Chondrocyte (in vitro differentiated cells): ENCODE measurements at regions not wholly inside any gene's neighbourhood (a gene's known extent, or its start where the extent isn't known, plus 50 kb on each side); places are given as distances from the start of the nearest gene placed in this dataset.

ENCODE experiments used
- DNase-seq: peaks from one replicate; pipeline ENCODE4 v3.0.0; 2021; ENCODE audit warnings: mixed read lengths, low spot score
- H3K27ac Mint-ChIP-seq: one replicate; pipeline ENCODE4 v1.8.0; 2021; ENCODE audit warnings: mild to moderate bottlenecking, moderate library complexity, mixed read lengths; ENCODE audit not compliant: unreplicated experiment
- H3K27me3 Mint-ChIP-seq: 2 replicates; pipeline ENCODE4 v1.8.0; 2021; ENCODE audit warnings: low read depth, mixed read lengths
- H3K36me3 Mint-ChIP-seq: 2 replicates; pipeline ENCODE4 v1.8.0; 2021; ENCODE audit warnings: low read depth, mixed read lengths
- H3K4me1 Mint-ChIP-seq: 2 replicates; pipeline ENCODE4 v1.8.0; 2021; ENCODE audit warnings: low read depth, mild to moderate bottlenecking, mixed read lengths
- H3K4me3 Mint-ChIP-seq: one replicate; pipeline ENCODE4 v1.8.0; 2021; ENCODE audit warnings: mild to moderate bottlenecking, moderate library complexity, mixed read lengths; ENCODE audit not compliant: unreplicated experiment
- H3K9me3 Mint-ChIP-seq: 2 replicates; pipeline ENCODE4 v1.8.0; 2021; ENCODE audit warnings: low read depth, mixed read lengths
- TF ChIP-seq, protein P1 (sequence below): fragments of 200-600 bp; sonication (generic); IDR thresholded peaks from 2 replicates; pipeline ENCODE4 v1.5.0; 2021; ENCODE audit warnings: antibody characterized with exemption, mild to moderate bottlenecking, moderate library complexity

GRCh38 chr3:101150504-101150903 is 157.3 kb upstream of the ABI3BP start:
- no peak for DNase-seq
- Mint-ChIP-seq H3K9me3 (peaks cover 5% of the 10 kb centered on the region), H3K4me1 (peaks cover 4% of the 10 kb centered on the region), H3K4me3 (no peak overlapping the region), H3K27ac (no peak overlapping the region), H3K36me3 (peaks cover 3% of the 10 kb centered on the region), H3K27me3 (no peaks in the 10 kb centered on the region)
- TF ChIP-seq, protein P1, sequence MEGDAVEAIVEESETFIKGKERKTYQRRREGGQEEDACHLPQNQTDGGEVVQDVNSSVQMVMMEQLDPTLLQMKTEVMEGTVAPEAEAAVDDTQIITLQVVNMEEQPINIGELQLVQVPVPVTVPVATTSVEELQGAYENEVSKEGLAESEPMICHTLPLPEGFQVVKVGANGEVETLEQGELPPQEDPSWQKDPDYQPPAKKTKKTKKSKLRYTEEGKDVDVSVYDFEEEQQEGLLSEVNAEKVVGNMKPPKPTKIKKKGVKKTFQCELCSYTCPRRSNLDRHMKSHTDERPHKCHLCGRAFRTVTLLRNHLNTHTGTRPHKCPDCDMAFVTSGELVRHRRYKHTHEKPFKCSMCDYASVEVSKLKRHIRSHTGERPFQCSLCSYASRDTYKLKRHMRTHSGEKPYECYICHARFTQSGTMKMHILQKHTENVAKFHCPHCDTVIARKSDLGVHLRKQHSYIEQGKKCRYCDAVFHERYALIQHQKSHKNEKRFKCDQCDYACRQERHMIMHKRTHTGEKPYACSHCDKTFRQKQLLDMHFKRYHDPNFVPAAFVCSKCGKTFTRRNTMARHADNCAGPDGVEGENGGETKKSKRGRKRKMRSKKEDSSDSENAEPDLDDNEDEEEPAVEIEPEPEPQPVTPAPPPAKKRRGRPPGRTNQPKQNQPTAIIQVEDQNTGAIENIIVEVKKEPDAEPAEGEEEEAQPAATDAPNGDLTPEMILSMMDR: no peak

DNA sequence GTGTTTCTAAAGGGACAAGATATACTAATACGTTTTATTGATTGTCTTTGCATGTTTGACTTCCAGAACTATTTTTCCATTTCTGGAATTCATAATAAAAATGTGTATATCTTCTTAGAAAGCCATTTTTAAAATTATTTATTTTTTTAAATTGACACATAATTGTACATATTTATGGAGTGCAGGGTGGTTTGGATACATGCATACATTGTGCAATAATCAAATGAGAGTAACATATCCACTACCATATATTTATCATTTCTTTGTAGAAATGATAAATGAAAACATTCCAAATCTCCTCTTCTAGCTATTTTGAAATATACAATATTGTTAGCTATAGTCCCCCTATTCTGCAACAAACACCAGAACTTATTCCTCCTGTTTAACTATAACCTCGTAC is 156.5 kb upstream of the ABI3BP start:
- no peak overlapping the region for H3K4me3 Mint-ChIP-seq
- H3K27ac Mint-ChIP-seq: no peak overlapping the region
- peaks cover 1% of the 10 kb centered on the region for H3K27me3 Mint-ChIP-seq
- TF ChIP-seq, protein P1: no peak
- H3K4me1 Mint-ChIP-seq: peaks cover 4% of the 10 kb centered on the region
- DNase-seq: no peak
- peaks cover 3% of the 10 kb centered on the region for H3K36me3 Mint-ChIP-seq
- peaks cover 5% of the 10 kb centered on the region for H3K9me3 Mint-ChIP-seq

DNA sequence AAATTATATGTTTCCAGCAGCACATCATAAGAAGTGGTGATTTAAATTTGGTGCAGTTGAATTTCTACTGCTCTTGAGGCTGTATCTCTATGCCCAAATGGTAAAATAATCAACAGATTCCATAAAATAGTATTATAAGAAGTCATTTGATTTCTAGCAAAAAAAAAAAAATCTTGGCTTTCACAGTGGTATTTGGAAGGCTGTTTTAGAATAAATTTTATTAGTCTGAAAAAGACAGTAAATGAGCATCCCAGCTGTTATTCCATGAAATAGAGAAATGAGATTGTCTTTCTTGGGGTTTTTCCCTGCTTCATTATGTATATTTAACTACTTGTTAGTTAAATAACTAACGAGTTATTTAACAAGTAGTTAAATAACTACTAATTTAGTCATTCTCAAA is 156.0 kb upstream of the ABI3BP start:
- H3K27ac Mint-ChIP-seq: no peak overlapping the region

GRCh38 chr3:101148001-101148400 is 154.8 kb upstream of the ABI3BP start:
- Mint-ChIP-seq H3K27ac (no peak overlapping the region), H3K4me3 (no peak overlapping the region), H3K4me1 (peaks cover 4% of the 10 kb centered on the region), H3K36me3 (no peaks in the 10 kb centered on the region), H3K9me3 (peaks cover under 1% of the 10 kb centered on the region), H3K27me3 (peaks cover 1% of the 10 kb centered on the region)
- no peak for DNase-seq
- TF ChIP-seq, protein P1: no peak

More for the DNA sequence above, 156.0 kb upstream of the ABI3BP start:
- peaks cover 5% of the 10 kb centered on the region for H3K9me3 Mint-ChIP-seq
- H3K4me1 Mint-ChIP-seq: peaks cover 4% of the 10 kb centered on the region
- no peak overlapping the region for H3K4me3 Mint-ChIP-seq
- no peak for DNase-seq
- peaks cover 1% of the 10 kb centered on the region for H3K27me3 Mint-ChIP-seq
- TF ChIP-seq, protein P1: no peak
- H3K36me3 Mint-ChIP-seq: peaks cover 3% of the 10 kb centered on the region

DNA sequence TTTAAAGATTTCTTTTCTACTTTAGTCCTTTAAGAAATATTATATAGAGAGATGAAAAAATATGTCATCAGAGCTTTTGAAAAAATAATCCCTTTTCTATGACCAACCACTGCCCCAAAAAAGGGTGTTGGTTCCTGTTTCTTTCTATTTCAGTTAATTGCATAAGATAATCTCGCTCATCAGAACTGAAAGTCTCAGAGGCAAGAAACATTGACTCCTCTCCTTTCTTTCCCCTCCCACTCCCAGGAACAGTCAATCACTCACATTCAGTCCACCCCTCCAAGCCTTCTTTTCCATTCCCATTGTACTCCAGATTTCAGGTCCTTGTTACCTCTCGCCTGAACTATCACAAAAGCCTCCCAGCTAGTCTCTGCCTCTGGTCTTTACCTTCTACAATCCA is 153.7 kb upstream of the ABI3BP start:
- DNase-seq: no peak
- H3K27ac Mint-ChIP-seq: peak overlapping the region; percentile 17

More for the DNA sequence above, 153.7 kb upstream of the ABI3BP start:
- Mint-ChIP-seq H3K9me3 (no peaks in the 10 kb centered on the region), H3K4me3 (no peak overlapping the region), H3K27me3 (peaks cover 1% of the 10 kb centered on the region), H3K4me1 (peaks cover 4% of the 10 kb centered on the region), H3K36me3 (no peaks in the 10 kb centered on the region)
- TF ChIP-seq, protein P1: no peak
